ENCODE measurements at regions not wholly inside any gene's neighbourhood (a gene's known extent, or its start where the extent isn't known, plus 50 kb on each side); places are given as distances from the start of the nearest gene placed in this dataset.
"Not testable (repeated sequence)": the region's sequence is repeated elsewhere in the genome, so short reads cannot be mapped to it uniquely, and the experiment has no call there.

- no peaks in the 10 kb centered on the region for H3K27me3 Mint-ChIP-seq
- ATAC-seq = no peak
- H3K4me1 Mint-ChIP-seq = no peaks in the 10 kb centered on the region
- H3K9me3 Mint-ChIP-seq = no peaks in the 10 kb centered on the region
- H3K36me3 Mint-ChIP-seq = no peaks in the 10 kb centered on the region
- no peak overlapping the region for H3K27ac Mint-ChIP-seq
- no peak overlapping the region for H3K4me3 Mint-ChIP-seq
Measured at GRCh38 chr6:134674562-134674961, 275.3 kb downstream of the ALDH8A1 start.

- Mint-ChIP-seq H3K27me3 (no peaks in the 10 kb centered on the region), H3K27ac (no peak overlapping the region), H3K9me3 (no peaks in the 10 kb centered on the region), H3K4me3 (no peak overlapping the region), H3K4me1 (no peaks in the 10 kb centered on the region), H3K36me3 (no peaks in the 10 kb centered on the region)
- ATAC-seq = no peak
Measured at GRCh38 chr6:134669485-134669884, 280.4 kb downstream of the ALDH8A1 start.

GRCh38 chr6:134667111-134667510 is 282.8 kb downstream of the ALDH8A1 start:
- no peak overlapping the region for H3K4me3 Mint-ChIP-seq
- no peak overlapping the region for H3K27ac Mint-ChIP-seq
- ATAC-seq = no peak
- no peaks in the 10 kb centered on the region for H3K9me3 Mint-ChIP-seq
- H3K36me3 Mint-ChIP-seq = no peaks in the 10 kb centered on the region
- H3K4me1 Mint-ChIP-seq = no peaks in the 10 kb centered on the region
- no peaks in the 10 kb centered on the region for H3K27me3 Mint-ChIP-seq

- ATAC-seq = no peak
- no peaks in the 10 kb centered on the region for H3K36me3 Mint-ChIP-seq
- no peaks in the 10 kb centered on the region for H3K4me1 Mint-ChIP-seq
- no peaks in the 10 kb centered on the region for H3K27me3 Mint-ChIP-seq
- H3K9me3 Mint-ChIP-seq = no peaks in the 10 kb centered on the region
- H3K4me3 Mint-ChIP-seq = no peak overlapping the region
- H3K27ac Mint-ChIP-seq = no peak overlapping the region
Measured at GRCh38 chr6:134666125-134666524, 283.8 kb downstream of the ALDH8A1 start.

- H3K4me3 Mint-ChIP-seq = no peak overlapping the region
- no peak for ATAC-seq
- no peaks in the 10 kb centered on the region for H3K4me1 Mint-ChIP-seq
- no peaks in the 10 kb centered on the region for H3K9me3 Mint-ChIP-seq
- no peaks in the 10 kb centered on the region for H3K36me3 Mint-ChIP-seq
- no peaks in the 10 kb centered on the region for H3K27me3 Mint-ChIP-seq
- H3K27ac Mint-ChIP-seq = no peak overlapping the region
Measured at GRCh38 chr6:134665029-134665723, 284.7 kb downstream of the ALDH8A1 start.

GRCh38 chr6:134663800-134664535 is 285.9 kb downstream of the ALDH8A1 start:
- Mint-ChIP-seq H3K4me3 (no peak overlapping the region), H3K27me3 (no peaks in the 10 kb centered on the region), H3K27ac (no peak overlapping the region), H3K9me3 (no peaks in the 10 kb centered on the region), H3K36me3 (no peaks in the 10 kb centered on the region), H3K4me1 (no peaks in the 10 kb centered on the region)
- ATAC-seq = no peak

- no peaks in the 10 kb centered on the region for H3K27me3 Mint-ChIP-seq
- no peaks in the 10 kb centered on the region for H3K4me1 Mint-ChIP-seq
- no peak overlapping the region for H3K27ac Mint-ChIP-seq
- no peaks in the 10 kb centered on the region for H3K36me3 Mint-ChIP-seq
- H3K4me3 Mint-ChIP-seq = no peak overlapping the region
- ATAC-seq = no peak
- no peaks in the 10 kb centered on the region for H3K9me3 Mint-ChIP-seq
Measured at GRCh38 chr6:134663356-134663755, 286.5 kb downstream of the ALDH8A1 start.

GRCh38 chr6:134662077-134662700 is 287.7 kb downstream of the ALDH8A1 start:
- ATAC-seq = no peak
- no peaks in the 10 kb centered on the region for H3K36me3 Mint-ChIP-seq
- H3K27me3 Mint-ChIP-seq = no peaks in the 10 kb centered on the region
- no peaks in the 10 kb centered on the region for H3K4me1 Mint-ChIP-seq
- H3K27ac Mint-ChIP-seq = no peak overlapping the region
- H3K9me3 Mint-ChIP-seq = no peaks in the 10 kb centered on the region
- H3K4me3 Mint-ChIP-seq = no peak overlapping the region

GRCh38 chr6:134659885-134660284 is 290.0 kb downstream of the ALDH8A1 start:
- ATAC-seq, H3K4me3 Mint-ChIP-seq, H3K27ac Mint-ChIP-seq: not testable (repeated sequence)

GRCh38 chr6:134658596-134658995 is 291.3 kb downstream of the ALDH8A1 start:
- Mint-ChIP-seq H3K9me3 (no peaks in the 10 kb centered on the region), H3K27me3 (no peaks in the 10 kb centered on the region), H3K4me3 (no peak overlapping the region), H3K36me3 (no peaks in the 10 kb centered on the region), H3K27ac (no peak overlapping the region), H3K4me1 (no peaks in the 10 kb centered on the region)
- no peak for ATAC-seq

More at GRCh38 chr6:134659885-134660284, 290.0 kb downstream of the ALDH8A1 start:
- H3K9me3 Mint-ChIP-seq, H3K36me3 Mint-ChIP-seq, H3K4me1 Mint-ChIP-seq, H3K27me3 Mint-ChIP-seq: not testable (repeated sequence)

- ATAC-seq = no peak
Measured at GRCh38 chr6:134657751-134658527, 292.0 kb downstream of the ALDH8A1 start.

GRCh38 chr6:134657343-134657742 is 292.6 kb downstream of the ALDH8A1 start:
- H3K4me3 Mint-ChIP-seq = no peak overlapping the region
- no peaks in the 10 kb centered on the region for H3K27me3 Mint-ChIP-seq
- H3K4me1 Mint-ChIP-seq = no peaks in the 10 kb centered on the region
- H3K36me3 Mint-ChIP-seq = no peaks in the 10 kb centered on the region
- ATAC-seq = no peak
- H3K9me3 Mint-ChIP-seq = no peaks in the 10 kb centered on the region
- no peak overlapping the region for H3K27ac Mint-ChIP-seq

More at GRCh38 chr6:134657751-134658527, 292.0 kb downstream of the ALDH8A1 start:
- Mint-ChIP-seq H3K27ac (no peak overlapping the region), H3K4me3 (no peak overlapping the region), H3K27me3 (no peaks in the 10 kb centered on the region), H3K36me3 (no peaks in the 10 kb centered on the region), H3K9me3 (no peaks in the 10 kb centered on the region), H3K4me1 (no peaks in the 10 kb centered on the region)

- Mint-ChIP-seq H3K27me3 (no peaks in the 10 kb centered on the region), H3K9me3 (no peaks in the 10 kb centered on the region), H3K4me1 (no peaks in the 10 kb centered on the region), H3K4me3 (no peak overlapping the region), H3K36me3 (no peaks in the 10 kb centered on the region), H3K27ac (no peak overlapping the region)
- ATAC-seq = no peak
Measured at GRCh38 chr6:134654751-134655150, 295.1 kb downstream of the ALDH8A1 start.

GRCh38 chr6:134651519-134651918 is 298.4 kb downstream of the ALDH8A1 start:
- no peak for ATAC-seq
- Mint-ChIP-seq H3K9me3 (no peaks in the 10 kb centered on the region), H3K27me3 (no peaks in the 10 kb centered on the region), H3K4me1 (no peaks in the 10 kb centered on the region), H3K4me3 (no peak overlapping the region), H3K27ac (no peak overlapping the region), H3K36me3 (no peaks in the 10 kb centered on the region)

- no peak for ATAC-seq
- no peaks in the 10 kb centered on the region for H3K36me3 Mint-ChIP-seq
- H3K27me3 Mint-ChIP-seq = no peaks in the 10 kb centered on the region
- no peaks in the 10 kb centered on the region for H3K4me1 Mint-ChIP-seq
- H3K4me3 Mint-ChIP-seq = no peak overlapping the region
- H3K9me3 Mint-ChIP-seq = no peaks in the 10 kb centered on the region
- no peak overlapping the region for H3K27ac Mint-ChIP-seq
Measured at GRCh38 chr6:134647861-134648260, 302.0 kb downstream of the ALDH8A1 start.

Measured in stimulated activated memory B cell treated with anti-CD40 and anti-IgM and Interleukin-4, amounts not matched to agents 10 μg/mL and 1 μg/mL and 100 μg/mL, for 72 hours (primary cell).